HCT116 (cell line): ENCODE measurements at regions not wholly inside any gene's neighbourhood (a gene's known extent, or its start where the extent isn't known, plus 50 kb on each side); places are given as distances from the start of the nearest gene placed in this dataset.

Experiments used
- CBX3 ChIP-seq: IDR thresholded peaks from 2 replicates; pipeline ENCODE4 v1.6.1; 2012; ENCODE audit warnings: low read depth
- CTCF ChIP-seq, 3 experiments: fragments of 200-600 bp in 1 of 3; sonication (generic) in 1 of 3; IDR thresholded peaks in 2 of 3; conservative IDR thresholded peaks in 1 of 3; 2 replicates each; pipeline ENCODE4 v1.5.1; 2012 to 2017; ENCODE audit warnings: low read depth in 2 of 3, low read length in 2 of 3, antibody characterized with exemption in 1 of 3, borderline replicate concordance in 1 of 3, control low read depth in 1 of 3, mild to moderate bottlenecking in 1 of 3, mixed read lengths in 1 of 3, mixed run types in 1 of 3, moderate library complexity in 1 of 3; ENCODE audit not compliant: insufficient read depth in 1 of 3
- EGR1 ChIP-seq: IDR thresholded peaks from 2 replicates; pipeline ENCODE4 v1.6.1; 2012; ENCODE audit warnings: low read depth
- ELF1 ChIP-seq: IDR thresholded peaks from 2 replicates; pipeline ENCODE4 v1.6.1; 2012; ENCODE audit warnings: low read depth, borderline replicate concordance
- EZH2 ChIP-seq: fragments of 200-600 bp; sonication (generic); IDR thresholded peaks from 2 replicates; pipeline ENCODE4 v1.6.1; 2017; ENCODE audit warnings: antibody characterized with exemption, mixed run types
- EZH2phosphoT487 ChIP-seq: fragments of 200-600 bp; IDR thresholded peaks from 2 replicates; pipeline ENCODE4 v1.6.1; 2018; ENCODE audit warnings: antibody characterized with exemption, borderline replicate concordance
- POLR2A ChIP-seq: IDR thresholded peaks from 2 replicates; pipeline ENCODE4 v1.7.0; 2011; ENCODE audit warnings: borderline replicate concordance; ENCODE audit not compliant: insufficient read depth, insufficient read length; ENCODE audit errors: extremely low read depth
- POLR2AphosphoS5 ChIP-seq: IDR thresholded peaks from 2 replicates; pipeline ENCODE4 v1.6.1; 2011; ENCODE audit warnings: mild to moderate bottlenecking, low read depth, low read length, moderate library complexity
- SIN3A ChIP-seq: IDR thresholded peaks from 2 replicates; pipeline ENCODE4 v1.6.1; 2012; ENCODE audit warnings: low read depth
- SP1 ChIP-seq: IDR thresholded peaks from 2 replicates; pipeline ENCODE4 v1.6.1; 2012; ENCODE audit warnings: low read depth
- SRF ChIP-seq: IDR thresholded peaks from 2 replicates; pipeline ENCODE4 v1.6.1; 2012; ENCODE audit warnings: low read depth
- YY1 ChIP-seq: IDR thresholded peaks from 2 replicates; pipeline ENCODE4 v1.6.1; 2011; ENCODE audit warnings: low read length, low read depth, moderate library complexity, mild to moderate bottlenecking; ENCODE audit not compliant: insufficient replicate concordance; ENCODE audit errors: extremely low read depth

- TF ChIP-seq CTCF (IDR thresholded peaks at IDR 0.05 in 2 of 3, conservative IDR thresholded peaks at IDR 0.05 in 1 of 3; ENCODE audit: borderline replicate concordance in 1 of 3, insufficient read depth in 1 of 3, low read depth in 2 of 3, low read length in 2 of 3) (no peak), POLR2A (no peak), SP1 (no peak), CBX3 (no peak), POLR2AphosphoS5 (no peak), ELF1 (no peak), YY1 (no peak), EZH2 (no peak), SRF (no peak), EZH2phosphoT487 (no peak), SIN3A (no peak), EGR1 (no peak)
Measured at GRCh38 chr12:22828066-22828465, 203.1 kb downstream of the ETNK1 start.
